ENCODE measurements at regions not wholly inside any gene's neighbourhood (a gene's known extent, or its start where the extent isn't known, plus 50 kb on each side); places are given as distances from the start of the nearest gene placed in this dataset.

DNA sequence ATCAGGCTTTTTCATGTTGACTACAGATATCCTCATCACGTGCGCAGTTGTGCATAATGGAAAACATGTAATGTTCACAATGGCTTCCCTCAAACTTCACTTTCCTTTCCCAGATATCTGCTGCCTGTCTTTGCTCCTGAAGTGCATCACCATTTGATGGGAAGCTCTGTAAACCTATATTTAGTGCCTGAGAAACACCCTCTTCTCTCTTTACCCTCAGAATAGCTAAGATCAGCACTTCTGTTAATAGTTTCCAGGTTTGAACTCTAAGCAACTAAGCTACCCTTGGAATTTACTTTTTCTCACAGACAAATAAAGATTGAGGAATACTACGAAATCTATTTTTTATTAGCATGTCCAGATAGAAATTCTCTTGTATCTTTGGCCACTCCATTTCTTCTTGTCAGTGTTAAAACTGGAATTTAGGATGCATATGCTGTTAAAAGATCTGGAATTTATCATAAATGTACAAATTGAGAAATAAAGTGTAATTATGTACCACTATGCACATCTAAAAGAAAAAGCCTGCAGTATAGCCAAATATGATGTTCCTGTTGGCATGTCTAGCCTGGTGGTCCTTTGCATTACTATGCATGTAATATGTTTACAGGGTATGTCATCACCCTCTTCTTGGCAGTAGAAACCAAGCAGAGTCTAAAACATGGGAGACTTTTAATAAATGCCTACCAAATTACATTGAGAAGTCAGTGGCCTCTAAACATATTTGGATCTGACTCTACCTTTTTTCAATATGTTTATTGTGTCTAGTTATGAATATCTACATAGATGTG, 278.7 kb downstream of the FIGN start:
- Histone ChIP-seq H3K9me3 (ENCODE audit: low read length) (no peaks in the 10 kb centered on the region), H3K4me1 (ENCODE audit: insufficient read depth, low read length) (no peaks in the 10 kb centered on the region), H3K4me3 (ENCODE audit: low read depth in 1 of 2, low read length in 2 of 2) (no peak overlapping the region), H3K27ac (ENCODE audit: low read depth, low read length) (no peak overlapping the region), H3K9ac (ENCODE audit: low read length) (no peak overlapping the region), H3K36me3 (ENCODE audit: insufficient read depth, low read length) (no peaks in the 10 kb centered on the region), H3K27me3 (ENCODE audit: control insufficient read depth in 1 of 2, insufficient read depth in 2 of 2, low read length in 2 of 2) (no peaks in the 10 kb centered on the region)

DNA sequence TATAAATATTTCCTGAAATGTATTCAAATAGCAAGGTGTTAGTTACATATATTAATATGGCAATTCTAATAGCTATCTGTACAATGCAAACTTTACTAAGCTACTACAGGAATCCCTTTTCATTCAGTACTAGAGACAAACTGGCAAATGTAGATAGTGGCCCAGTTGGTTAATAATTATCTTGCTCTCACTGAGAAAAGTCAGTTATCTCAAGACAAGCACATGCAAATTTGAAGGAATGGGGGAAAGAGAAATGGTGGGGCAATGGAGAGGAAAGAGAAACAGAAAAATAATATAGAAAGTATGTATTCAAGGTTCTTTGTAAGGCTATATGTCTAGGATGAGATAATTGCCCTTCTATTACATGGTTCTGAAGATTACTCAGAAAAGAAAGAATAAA, 280.0 kb downstream of the FIGN start:
- Histone ChIP-seq H3K4me3 (ENCODE audit: low read depth in 1 of 2, low read length in 2 of 2) (no peak overlapping the region), H3K9ac (ENCODE audit: low read length) (no peak overlapping the region), H3K27me3 (ENCODE audit: control insufficient read depth in 1 of 2, insufficient read depth in 2 of 2, low read length in 2 of 2) (no peaks in the 10 kb centered on the region), H3K9me3 (ENCODE audit: low read length) (no peaks in the 10 kb centered on the region), H3K27ac (ENCODE audit: low read depth, low read length) (no peak overlapping the region), H3K36me3 (ENCODE audit: insufficient read depth, low read length) (no peaks in the 10 kb centered on the region), H3K4me1 (ENCODE audit: insufficient read depth, low read length) (no peaks in the 10 kb centered on the region)

DNA sequence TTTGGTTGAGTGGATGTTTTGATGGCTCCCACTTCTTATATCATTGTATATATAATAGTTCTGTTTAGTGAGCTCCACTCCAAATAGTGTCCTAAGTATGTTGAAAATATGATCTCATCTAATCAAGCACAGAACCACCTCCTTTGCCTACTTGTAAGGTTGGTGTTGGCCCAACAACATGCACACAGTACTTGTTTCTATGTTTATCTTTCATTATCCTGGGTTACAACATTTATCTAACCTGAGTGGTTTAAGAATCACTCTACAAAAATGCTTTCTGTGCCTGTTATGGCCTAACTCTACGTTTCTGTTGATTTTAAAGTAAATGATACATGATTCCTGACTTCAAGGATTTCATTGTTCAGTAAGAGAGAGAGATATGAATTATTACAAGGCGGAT, 281.9 kb downstream of the FIGN start:
- Histone ChIP-seq H3K4me3 (ENCODE audit: low read depth in 1 of 2, low read length in 2 of 2) (no peak overlapping the region), H3K27me3 (ENCODE audit: control insufficient read depth in 1 of 2, insufficient read depth in 2 of 2, low read length in 2 of 2) (no peaks in the 10 kb centered on the region), H3K9me3 (ENCODE audit: low read length) (no peaks in the 10 kb centered on the region), H3K4me1 (ENCODE audit: insufficient read depth, low read length) (no peaks in the 10 kb centered on the region), H3K27ac (ENCODE audit: low read depth, low read length) (no peak overlapping the region), H3K36me3 (ENCODE audit: insufficient read depth, low read length) (no peaks in the 10 kb centered on the region), H3K9ac (ENCODE audit: low read length) (no peak overlapping the region)

DNA sequence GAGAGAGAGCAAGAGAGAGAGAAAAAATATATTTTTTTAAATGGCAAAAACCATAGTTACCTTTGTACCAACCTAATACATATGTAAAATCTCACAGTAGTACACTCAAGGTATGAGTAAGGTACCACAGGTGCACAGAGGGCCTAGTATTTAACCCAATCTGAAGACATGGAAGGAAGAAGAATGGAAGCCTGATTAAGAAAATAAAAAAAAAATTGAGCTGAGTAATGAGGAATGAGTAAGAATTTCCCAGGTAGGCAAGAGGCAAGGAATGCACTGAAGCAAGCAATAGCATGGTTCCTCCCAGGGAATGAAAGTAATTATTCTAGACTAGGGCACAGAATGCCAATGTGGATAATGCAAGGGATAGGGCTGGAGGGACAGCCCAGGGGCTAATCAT, 294.2 kb downstream of the FIGN start:
- H3K9ac ChIP-seq (ENCODE audit: low read length) = no peak overlapping the region
- no peaks in the 10 kb centered on the region for H3K36me3 ChIP-seq (ENCODE audit: insufficient read depth, low read length)
- no peaks in the 10 kb centered on the region for H3K9me3 ChIP-seq (ENCODE audit: low read length)
- H3K27ac ChIP-seq (ENCODE audit: low read depth, low read length) = no peak overlapping the region
- no peak overlapping the region for H3K4me3 ChIP-seq (ENCODE audit: low read depth in 1 of 2, low read length in 2 of 2)
- H3K27me3 ChIP-seq (ENCODE audit: control insufficient read depth in 1 of 2, insufficient read depth in 2 of 2, low read length in 2 of 2) = no peaks in the 10 kb centered on the region
- H3K4me1 ChIP-seq (ENCODE audit: insufficient read depth, low read length) = no peaks in the 10 kb centered on the region

DNA sequence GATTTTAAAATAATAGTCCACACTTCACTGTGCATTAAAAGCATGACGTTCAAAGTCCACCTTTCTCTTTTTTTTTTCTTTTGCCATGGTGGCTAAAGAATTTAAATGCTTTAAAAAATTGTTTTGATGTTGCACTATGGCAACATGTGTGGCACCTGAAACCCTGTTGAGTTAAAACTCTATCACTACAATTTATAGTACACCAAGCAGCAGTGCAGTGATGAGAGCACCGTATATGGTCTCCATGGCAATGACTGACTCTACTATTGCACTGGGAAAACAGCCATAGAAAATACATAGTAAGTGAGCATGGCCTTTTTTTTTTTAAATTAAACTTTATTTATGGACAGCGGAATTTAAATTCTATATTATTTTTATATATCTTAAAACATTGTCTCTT, 298.8 kb downstream of the FIGN start:
- Histone ChIP-seq H3K27ac (ENCODE audit: low read depth, low read length) (no peak overlapping the region), H3K27me3 (ENCODE audit: control insufficient read depth in 1 of 2, insufficient read depth in 2 of 2, low read length in 2 of 2) (no peaks in the 10 kb centered on the region), H3K9ac (ENCODE audit: low read length) (no peak overlapping the region), H3K4me3 (ENCODE audit: low read depth in 1 of 2, low read length in 2 of 2) (no peak overlapping the region), H3K4me1 (ENCODE audit: insufficient read depth, low read length) (no peaks in the 10 kb centered on the region), H3K9me3 (ENCODE audit: low read length) (no peaks in the 10 kb centered on the region), H3K36me3 (ENCODE audit: insufficient read depth, low read length) (no peaks in the 10 kb centered on the region)

DNA sequence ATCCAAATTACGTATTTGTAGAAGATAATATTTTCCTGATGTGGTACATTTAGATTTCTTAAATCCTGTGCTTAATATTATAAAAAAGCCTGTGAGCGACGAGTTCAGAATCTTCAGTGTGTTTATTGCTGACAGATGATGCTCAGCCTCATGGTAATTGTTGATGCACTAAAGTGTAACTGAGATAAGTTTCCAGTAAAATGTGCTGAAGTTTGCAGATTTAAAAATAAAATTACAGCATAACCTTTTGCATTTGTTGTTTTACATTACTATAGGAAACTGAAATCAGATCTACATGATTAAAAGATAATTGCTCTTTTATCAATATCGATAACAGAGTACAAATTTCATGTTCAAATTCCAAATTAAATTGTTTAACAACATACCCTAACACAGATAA, 307.6 kb downstream of the FIGN start:
- Histone ChIP-seq H3K27me3 (ENCODE audit: control insufficient read depth in 1 of 2, insufficient read depth in 2 of 2, low read length in 2 of 2) (no peaks in the 10 kb centered on the region), H3K27ac (ENCODE audit: low read depth, low read length) (no peak overlapping the region), H3K9ac (ENCODE audit: low read length) (no peak overlapping the region), H3K36me3 (ENCODE audit: insufficient read depth, low read length) (no peaks in the 10 kb centered on the region), H3K4me3 (ENCODE audit: low read depth in 1 of 2, low read length in 2 of 2) (no peak overlapping the region), H3K4me1 (ENCODE audit: insufficient read depth, low read length) (no peaks in the 10 kb centered on the region), H3K9me3 (ENCODE audit: low read length) (no peaks in the 10 kb centered on the region)

DNA sequence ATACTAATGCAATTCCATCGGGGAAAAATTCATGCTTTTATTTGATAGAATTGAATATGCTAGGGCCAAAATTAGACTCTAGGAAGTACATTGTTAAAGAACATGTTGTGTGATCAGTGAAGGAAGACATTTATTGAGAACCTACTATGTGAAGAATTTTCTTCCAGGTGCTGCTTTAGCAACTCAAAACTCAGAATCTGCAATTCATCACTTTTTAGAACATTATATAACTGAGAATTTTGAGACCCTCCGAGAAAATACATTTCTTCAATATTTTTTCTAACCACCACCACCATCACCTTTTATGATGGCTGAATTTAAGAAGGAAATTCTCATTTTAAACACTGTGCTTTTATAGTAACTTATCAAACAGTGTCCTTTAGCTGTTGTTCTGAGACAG, 315.2 kb downstream of the FIGN start:
- Histone ChIP-seq H3K9ac (ENCODE audit: low read length) (no peak overlapping the region), H3K4me1 (ENCODE audit: insufficient read depth, low read length) (no peaks in the 10 kb centered on the region), H3K27me3 (ENCODE audit: control insufficient read depth in 1 of 2, insufficient read depth in 2 of 2, low read length in 2 of 2) (no peaks in the 10 kb centered on the region), H3K36me3 (ENCODE audit: insufficient read depth, low read length) (no peaks in the 10 kb centered on the region), H3K4me3 (ENCODE audit: low read depth in 1 of 2, low read length in 2 of 2) (no peak overlapping the region), H3K9me3 (ENCODE audit: low read length) (no peaks in the 10 kb centered on the region), H3K27ac (ENCODE audit: low read depth, low read length) (no peak overlapping the region)

DNA sequence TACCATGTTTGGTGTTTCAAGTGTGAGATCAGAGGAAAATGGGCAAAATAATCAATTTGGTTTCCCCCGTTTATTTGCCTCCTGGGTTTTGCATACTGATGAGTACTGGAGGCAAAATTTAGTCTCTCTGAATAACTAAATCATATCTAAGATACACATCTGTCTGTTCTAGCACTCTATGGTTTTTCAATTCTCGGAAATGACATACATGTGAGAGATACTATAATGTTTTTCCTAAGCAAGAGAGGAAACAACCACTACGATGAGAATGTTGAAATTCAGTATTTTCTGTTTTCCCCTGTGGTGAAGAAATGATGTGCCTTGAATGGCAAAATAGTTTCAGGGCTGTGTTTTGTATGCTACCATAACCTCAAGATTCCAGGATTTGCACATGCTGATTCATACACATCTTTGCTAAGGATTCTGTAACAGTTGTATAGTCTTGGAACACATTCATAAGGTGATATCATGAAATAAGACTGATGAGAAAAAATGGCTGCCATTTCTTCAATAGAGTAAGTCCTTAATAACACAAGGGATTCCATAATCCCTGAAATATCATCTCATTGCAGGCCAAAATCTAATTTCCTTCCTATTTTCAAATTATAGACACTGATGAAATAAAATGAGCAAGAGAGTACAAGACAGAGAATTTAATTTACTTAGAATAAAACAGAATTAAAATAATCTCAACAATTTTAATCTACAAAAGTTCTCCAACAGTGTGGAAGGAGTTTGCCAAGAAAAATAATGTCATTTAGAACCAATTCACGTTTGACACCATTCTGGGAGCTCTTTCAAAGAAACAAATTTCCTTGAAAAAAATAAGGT, 316.6 kb downstream of the FIGN start:
- no peak overlapping the region for H3K27ac ChIP-seq (ENCODE audit: low read depth, low read length)
- no peaks in the 10 kb centered on the region for H3K4me1 ChIP-seq (ENCODE audit: insufficient read depth, low read length)
- no peaks in the 10 kb centered on the region for H3K36me3 ChIP-seq (ENCODE audit: insufficient read depth, low read length)
- H3K4me3 ChIP-seq (ENCODE audit: low read depth in 1 of 2, low read length in 2 of 2) = no peak overlapping the region
- no peaks in the 10 kb centered on the region for H3K27me3 ChIP-seq (ENCODE audit: control insufficient read depth in 1 of 2, insufficient read depth in 2 of 2, low read length in 2 of 2)
- no peak overlapping the region for H3K9ac ChIP-seq (ENCODE audit: low read length)
- no peaks in the 10 kb centered on the region for H3K9me3 ChIP-seq (ENCODE audit: low read length)

DNA sequence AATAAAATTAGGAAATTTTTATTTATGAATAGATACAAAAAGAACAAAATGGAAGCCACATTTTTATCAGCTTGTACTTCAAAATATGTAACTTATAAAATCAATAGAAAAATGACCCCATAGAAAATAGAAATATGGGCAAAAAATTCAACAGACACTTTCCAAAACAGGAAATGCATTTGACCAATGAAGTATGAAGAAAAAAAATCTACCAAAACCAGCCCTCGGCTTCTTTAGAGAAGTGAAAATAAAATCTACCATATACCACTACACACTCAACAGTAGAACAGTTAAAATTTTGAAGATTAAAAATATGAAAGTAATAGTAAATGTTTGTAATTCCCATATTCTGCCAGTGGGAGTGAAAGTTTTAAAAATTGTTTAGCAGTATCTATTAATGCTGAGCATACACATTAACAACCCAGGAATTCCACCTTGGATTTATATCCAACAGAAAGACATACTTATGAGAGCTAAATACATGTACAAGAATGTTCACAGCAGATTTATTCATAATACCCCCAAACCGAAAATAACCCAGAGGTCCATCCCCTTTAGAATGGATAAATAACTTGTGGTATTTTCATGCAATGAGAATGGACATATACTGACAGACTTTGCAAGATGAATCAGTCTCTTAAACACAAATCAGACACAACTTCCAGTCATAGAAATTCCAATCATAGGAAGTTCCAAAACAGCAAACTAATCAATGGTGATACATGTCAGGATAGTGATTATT, 318.0 kb downstream of the FIGN start:
- no peak overlapping the region for H3K27ac ChIP-seq (ENCODE audit: low read depth, low read length)

DNA sequence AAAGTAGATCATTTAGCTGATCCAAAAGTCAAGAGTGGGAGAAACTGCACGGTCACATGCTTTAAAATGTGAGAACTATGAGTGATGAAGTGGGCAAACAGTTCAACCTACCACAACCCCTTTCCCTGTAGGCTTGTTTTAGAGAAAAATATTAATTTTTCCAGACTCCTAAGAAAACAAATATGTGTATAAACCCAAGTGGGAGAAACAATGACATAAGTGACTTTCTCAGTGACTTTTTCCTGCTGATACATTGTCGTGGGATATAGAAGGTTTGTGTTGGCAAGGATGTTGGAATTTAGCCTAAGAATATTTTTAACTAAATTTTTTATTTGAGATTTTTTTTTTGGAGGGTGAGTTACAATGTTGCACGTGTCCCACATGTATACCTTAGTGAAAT, 321.7 kb downstream of the FIGN start:
- H3K4me3 ChIP-seq (ENCODE audit: low read depth in 1 of 2, low read length in 2 of 2) = no peak overlapping the region
- H3K9ac ChIP-seq (ENCODE audit: low read length) = no peak overlapping the region
- H3K27ac ChIP-seq (ENCODE audit: low read depth, low read length) = no peak overlapping the region

More for the DNA sequence above, 318.0 kb downstream of the FIGN start:
- no peaks in the 10 kb centered on the region for H3K36me3 ChIP-seq (ENCODE audit: insufficient read depth, low read length)
- H3K4me3 ChIP-seq (ENCODE audit: low read depth in 1 of 2, low read length in 2 of 2) = no peak overlapping the region
- no peaks in the 10 kb centered on the region for H3K27me3 ChIP-seq (ENCODE audit: control insufficient read depth in 1 of 2, insufficient read depth in 2 of 2, low read length in 2 of 2)
- no peaks in the 10 kb centered on the region for H3K4me1 ChIP-seq (ENCODE audit: insufficient read depth, low read length)
- H3K9me3 ChIP-seq (ENCODE audit: low read length) = no peaks in the 10 kb centered on the region
- no peak overlapping the region for H3K9ac ChIP-seq (ENCODE audit: low read length)

DNA sequence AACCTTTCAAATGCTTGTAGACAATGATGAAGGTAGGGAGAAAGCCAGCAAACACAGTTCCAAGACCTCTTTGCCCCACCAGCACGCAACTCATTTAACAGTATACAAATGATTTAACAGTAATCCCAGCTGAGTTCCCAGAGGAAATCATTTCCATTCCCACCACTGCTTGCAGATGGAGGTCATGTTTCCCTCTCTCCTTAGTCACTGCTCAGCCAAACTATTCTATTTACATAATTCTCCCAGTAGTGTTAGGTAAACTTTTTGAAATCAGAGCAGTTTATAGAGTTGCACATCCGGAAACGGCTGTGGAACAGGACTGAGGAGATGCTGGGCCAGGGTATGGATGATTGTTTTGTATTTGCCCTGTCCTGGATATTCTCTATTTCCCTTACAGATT, 328.5 kb downstream of the FIGN start:
- H3K27ac ChIP-seq (ENCODE audit: low read depth, low read length) = no peak overlapping the region
- H3K4me1 ChIP-seq (ENCODE audit: insufficient read depth, low read length) = no peaks in the 10 kb centered on the region
- H3K9ac ChIP-seq (ENCODE audit: low read length) = no peak overlapping the region
- no peaks in the 10 kb centered on the region for H3K36me3 ChIP-seq (ENCODE audit: insufficient read depth, low read length)
- no peaks in the 10 kb centered on the region for H3K27me3 ChIP-seq (ENCODE audit: control insufficient read depth in 1 of 2, insufficient read depth in 2 of 2, low read length in 2 of 2)
- no peaks in the 10 kb centered on the region for H3K9me3 ChIP-seq (ENCODE audit: low read length)
- H3K4me3 ChIP-seq (ENCODE audit: low read depth in 1 of 2, low read length in 2 of 2) = no peak overlapping the region

More for the DNA sequence above, 321.7 kb downstream of the FIGN start:
- Histone ChIP-seq H3K27me3 (ENCODE audit: control insufficient read depth in 1 of 2, insufficient read depth in 2 of 2, low read length in 2 of 2) (no peaks in the 10 kb centered on the region), H3K9me3 (ENCODE audit: low read length) (no peaks in the 10 kb centered on the region), H3K36me3 (ENCODE audit: insufficient read depth, low read length) (no peaks in the 10 kb centered on the region), H3K4me1 (ENCODE audit: insufficient read depth, low read length) (no peaks in the 10 kb centered on the region)

Measured in muscle layer of colon (tissue), 2 donors.